Lower lobe of right lung (tissue), 2 donors: ENCODE measurements at regions not wholly inside any gene's neighbourhood (a gene's known extent, or its start where the extent isn't known, plus 50 kb on each side); places are given as distances from the start of the nearest gene placed in this dataset.

Source experiments
- ATAC-seq, 2 donors: fragments of 200-7000 bp; cut with Tn5 transposase; one replicate each; pipeline ENCODE4 v1.9.1; 2020 to 2022; ENCODE audit warnings: mild to moderate bottlenecking in 2 of 2, moderate library complexity in 2 of 2
- DNase-seq: peaks from one replicate; pipeline ENCODE4 v3.0.0-alpha.2; 2020
- H3K27ac ChIP-seq: fragments of 200-600 bp; one replicate; pipeline ENCODE4 v1.8.0; 2022
- H3K27me3 ChIP-seq: fragments of 200-600 bp; one replicate; pipeline ENCODE4 v1.8.0; 2022; ENCODE audit warnings: low read depth
- H3K36me3 ChIP-seq: fragments of 200-600 bp; one replicate; pipeline ENCODE4 v1.8.0; 2022; ENCODE audit warnings: mild to moderate bottlenecking
- H3K4me1 ChIP-seq: fragments of 200-600 bp; one replicate; pipeline ENCODE4 v1.8.0; 2022
- H3K4me3 ChIP-seq: fragments of 200-600 bp; one replicate; pipeline ENCODE4 v1.8.0; 2022; ENCODE audit warnings: mild to moderate bottlenecking
- H3K9me3 ChIP-seq: fragments of 200-600 bp; one replicate; pipeline ENCODE4 v1.8.0; 2022
- intact Hi-C: fragments of 100-400 bp; cut with DNase I; formaldehyde crosslinking; loops from one replicate; pipeline ENCODE4 v1.11.0; 2022
- TF ChIP-seq, protein P1 (sequence below): fragments of 200-600 bp; IDR thresholded peaks from one replicate; pipeline ENCODE4 v1.8.0; 2022; ENCODE audit warnings: antibody characterized with exemption, mild to moderate bottlenecking
- donor health status: DM: no; HTN: yes; CAD: no; lungs with severe emphysema.

DNA sequence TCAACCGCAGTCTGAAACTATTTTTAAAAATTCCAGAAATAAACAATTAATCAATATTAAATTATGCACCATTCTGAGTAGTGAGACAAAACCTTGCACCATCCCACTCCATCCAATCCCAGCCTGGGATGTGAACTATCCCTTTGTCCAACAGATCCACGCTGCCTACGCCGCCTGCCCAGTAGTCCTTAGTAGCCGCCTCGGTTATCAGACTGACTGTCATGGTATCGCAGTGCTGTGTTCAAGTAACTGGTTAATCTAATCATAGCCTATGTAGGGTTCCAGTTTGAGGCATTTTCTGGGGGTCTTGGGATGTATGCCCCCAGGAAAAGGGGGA is 437.7 kb downstream of the HS3ST3B1 start:
- TF ChIP-seq, protein P1, sequence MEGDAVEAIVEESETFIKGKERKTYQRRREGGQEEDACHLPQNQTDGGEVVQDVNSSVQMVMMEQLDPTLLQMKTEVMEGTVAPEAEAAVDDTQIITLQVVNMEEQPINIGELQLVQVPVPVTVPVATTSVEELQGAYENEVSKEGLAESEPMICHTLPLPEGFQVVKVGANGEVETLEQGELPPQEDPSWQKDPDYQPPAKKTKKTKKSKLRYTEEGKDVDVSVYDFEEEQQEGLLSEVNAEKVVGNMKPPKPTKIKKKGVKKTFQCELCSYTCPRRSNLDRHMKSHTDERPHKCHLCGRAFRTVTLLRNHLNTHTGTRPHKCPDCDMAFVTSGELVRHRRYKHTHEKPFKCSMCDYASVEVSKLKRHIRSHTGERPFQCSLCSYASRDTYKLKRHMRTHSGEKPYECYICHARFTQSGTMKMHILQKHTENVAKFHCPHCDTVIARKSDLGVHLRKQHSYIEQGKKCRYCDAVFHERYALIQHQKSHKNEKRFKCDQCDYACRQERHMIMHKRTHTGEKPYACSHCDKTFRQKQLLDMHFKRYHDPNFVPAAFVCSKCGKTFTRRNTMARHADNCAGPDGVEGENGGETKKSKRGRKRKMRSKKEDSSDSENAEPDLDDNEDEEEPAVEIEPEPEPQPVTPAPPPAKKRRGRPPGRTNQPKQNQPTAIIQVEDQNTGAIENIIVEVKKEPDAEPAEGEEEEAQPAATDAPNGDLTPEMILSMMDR: no peak
- intact Hi-C loops: no loop called here
- H3K27me3 ChIP-seq: no peaks in the 10 kb centered on the region
- no peaks in the 10 kb centered on the region for H3K9me3 ChIP-seq
- no peak overlapping the region for H3K4me3 ChIP-seq
- no peaks in the 10 kb centered on the region for H3K36me3 ChIP-seq
- peak overlapping the region; percentile 28 for H3K27ac ChIP-seq
- peaks cover 15% of the 10 kb centered on the region for H3K4me1 ChIP-seq
- ATAC-seq: peak; percentile 39 to 57
- DNase-seq: no peak

DNA sequence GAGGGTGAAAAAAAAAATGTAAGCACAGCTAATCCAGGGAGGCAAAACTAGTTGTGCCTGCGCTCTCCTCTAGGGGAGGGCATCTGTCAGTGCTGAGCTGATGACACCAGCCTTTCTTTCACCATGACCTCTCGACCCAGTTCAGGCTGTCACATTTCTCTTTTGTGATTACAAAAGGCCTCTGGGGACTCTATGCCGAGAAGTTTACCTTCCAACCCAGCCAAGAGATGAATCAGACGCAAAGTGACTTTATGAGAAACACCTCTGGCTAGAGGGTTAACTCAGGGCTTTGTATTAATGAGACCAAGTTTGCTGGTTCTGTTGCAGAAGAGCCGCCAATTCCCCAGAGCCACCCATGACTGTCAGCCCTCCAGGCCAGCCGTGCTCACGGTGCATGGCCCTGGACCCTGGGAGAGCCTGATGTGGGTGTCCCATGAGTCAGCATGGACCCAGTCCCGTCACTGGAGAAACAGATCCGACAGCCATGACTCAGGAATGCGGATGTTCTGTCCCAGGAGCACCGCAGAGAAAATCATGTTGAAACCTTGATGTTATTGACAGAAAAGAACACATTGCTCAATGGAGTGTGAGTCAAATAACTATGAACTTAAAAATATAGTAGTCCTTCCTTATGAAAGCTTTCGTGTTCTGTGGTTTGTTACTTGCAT is 437.2 kb downstream of the HS3ST3B1 start:
- intact Hi-C loops: no loop called here
- DNase-seq (peak; percentile 78), ATAC-seq (peak; percentile 91 to 96)
- peak overlapping the region; percentile 61 for H3K27ac ChIP-seq
- H3K4me3 ChIP-seq: no peak overlapping the region
- no peaks in the 10 kb centered on the region for H3K27me3 ChIP-seq
- TF ChIP-seq, protein P1: peak; percentile 13
- no peaks in the 10 kb centered on the region for H3K36me3 ChIP-seq
- H3K9me3 ChIP-seq: no peaks in the 10 kb centered on the region
- peaks cover 15% of the 10 kb centered on the region for H3K4me1 ChIP-seq

DNA sequence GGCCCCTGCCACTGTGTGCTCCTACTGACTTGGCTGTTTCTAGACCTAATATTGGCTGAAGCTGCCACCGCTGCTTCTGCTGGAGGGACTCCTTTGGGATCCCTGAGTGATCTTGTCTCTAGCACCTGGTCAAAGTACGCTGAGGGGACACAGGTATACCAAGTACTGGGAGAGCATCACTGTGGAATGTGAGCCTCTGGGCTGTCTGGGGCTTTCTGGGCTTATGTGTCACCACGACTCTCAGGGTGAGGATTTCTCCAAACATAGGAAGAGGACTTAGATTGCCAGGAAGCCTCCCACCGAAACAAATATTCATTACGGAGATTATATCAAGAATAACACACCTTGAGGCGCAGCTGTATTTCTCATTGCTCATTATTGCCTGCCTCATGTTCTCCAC is 435.8 kb downstream of the HS3ST3B1 start:
- H3K9me3 ChIP-seq: no peaks in the 10 kb centered on the region
- H3K4me1 ChIP-seq: peaks cover 15% of the 10 kb centered on the region
- no peak overlapping the region for H3K4me3 ChIP-seq
- DNase-seq (no peak), ATAC-seq (no peak)
- H3K27me3 ChIP-seq: no peaks in the 10 kb centered on the region
- H3K27ac ChIP-seq: no peak overlapping the region
- intact Hi-C loops: no loop called here
- H3K36me3 ChIP-seq: no peaks in the 10 kb centered on the region
- TF ChIP-seq, protein P1: no peak

DNA sequence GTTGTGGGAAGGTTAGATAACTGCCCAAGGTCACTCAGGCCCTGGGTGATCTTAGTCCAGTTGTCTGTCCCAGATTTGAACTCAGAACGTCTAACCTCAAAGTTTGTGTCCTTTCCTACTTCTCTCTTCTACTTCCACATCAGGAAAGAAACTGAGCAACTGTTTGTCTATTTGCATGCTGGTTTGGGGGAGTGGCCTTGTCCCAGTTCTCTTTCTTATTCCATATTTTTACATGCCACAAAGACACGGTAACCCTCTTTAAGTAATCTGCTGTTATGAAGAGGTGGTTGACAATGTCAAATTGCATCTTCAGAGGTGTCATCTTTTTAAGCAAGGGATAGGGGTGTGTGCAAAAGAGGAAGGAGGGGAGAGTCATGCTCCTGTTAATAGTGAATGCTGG is 432.5 kb downstream of the HS3ST3B1 start:
- no peaks in the 10 kb centered on the region for H3K9me3 ChIP-seq
- TF ChIP-seq, protein P1: no peak
- H3K4me1 ChIP-seq: peaks cover 9% of the 10 kb centered on the region
- H3K4me3 ChIP-seq: no peak overlapping the region
- H3K36me3 ChIP-seq: no peaks in the 10 kb centered on the region
- H3K27ac ChIP-seq: no peak overlapping the region
- intact Hi-C loops: no loop called here
- ATAC-seq (no peak), DNase-seq (no peak)
- no peaks in the 10 kb centered on the region for H3K27me3 ChIP-seq

DNA sequence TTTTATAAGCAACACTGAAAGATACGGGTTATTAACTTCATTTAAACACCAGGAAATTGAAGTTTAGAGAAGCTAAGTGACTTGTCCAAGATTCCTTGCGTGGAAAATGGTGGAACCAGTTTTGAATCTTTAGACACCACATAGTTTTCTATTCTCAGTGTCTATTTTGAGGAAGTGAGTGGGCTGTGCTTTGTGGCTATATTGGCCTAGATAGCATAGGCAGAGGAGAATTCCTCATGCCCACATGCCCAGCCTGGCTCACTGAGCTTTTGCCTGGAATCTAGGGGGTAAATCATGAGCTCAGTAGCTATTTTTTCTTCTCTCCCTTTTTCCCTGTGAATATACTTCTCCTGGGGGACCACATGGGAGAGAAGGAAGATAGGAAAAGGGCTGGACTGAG is 431.3 kb downstream of the HS3ST3B1 start:
- Histone ChIP-seq H3K4me3 (no peak overlapping the region), H3K27me3 (no peaks in the 10 kb centered on the region), H3K9me3 (no peaks in the 10 kb centered on the region), H3K36me3 (no peaks in the 10 kb centered on the region), H3K27ac (no peak overlapping the region), H3K4me1 (no peaks in the 10 kb centered on the region)
- intact Hi-C loops: no loop called here
- no peak for DNase-seq
- TF ChIP-seq, protein P1: no peak
- ATAC-seq: no peak
